IMR-90 (cell line): ENCODE measurements at regions not wholly inside any gene's neighbourhood (a gene's known extent, or its start where the extent isn't known, plus 50 kb on each side); places are given as distances from the start of the nearest gene placed in this dataset.

Experiments used
- ATAC-seq: fragments of 200-7000 bp; cut with Tn5 transposase; 2 replicates; pipeline ENCODE4 v1.9.1; 2020; ENCODE audit warnings: low read depth, mild to moderate bottlenecking, moderate library complexity
- BruUV-seq: library from RNA; stranded (reverse); fragments of 400-500 nt; replicated peaks from 2 replicates; lab custom pipeline; 2021; lab: Mats Ljungman, UMichigan
- CTCF ChIA-PET: fragments of 300-600 bp; formaldehyde crosslinking; extraction: SDS; loops from one replicate; lab custom pipeline; 2021; ENCODE audit warnings: antibody characterized with exemption; lab: Yijun Ruan, JAX
- POLR2A ChIA-PET: fragments of 300-600 bp; sonication (Branson Sonifier 250); formaldehyde crosslinking; loops from one replicate; lab custom pipeline; 2022; ENCODE audit warnings: antibody characterized with exemption; ENCODE audit not compliant: unreplicated experiment; lab: Charles Lee
- DNase-seq: peaks from one replicate; pipeline ENCODE4 v3.0.0; 2013
- H2AFZ ChIP-seq: replicated peaks from 2 replicates; pipeline ENCODE3; 2013; ENCODE audit warnings: low read length, mild to moderate bottlenecking; ENCODE audit not compliant: poor library complexity
- H2AK5ac ChIP-seq: 2 replicates; pipeline ENCODE4 v1.6.1; 2013; ENCODE audit warnings: low read depth, low read length, inconsistent platforms
- H2AK9ac ChIP-seq: replicated peaks from 2 replicates; pipeline ENCODE3; 2013; ENCODE audit warnings: mild to moderate bottlenecking, low read depth, low read length, moderate library complexity; ENCODE audit not compliant: poor library complexity
- H2BK120ac ChIP-seq: 2 replicates; pipeline ENCODE4 v1.6.1; 2013; ENCODE audit warnings: low read depth, low read length, inconsistent platforms
- H2BK15ac ChIP-seq: 3 replicates; pipeline ENCODE4 v1.6.1; 2013; ENCODE audit warnings: low read depth, low read length, inconsistent platforms
- H2BK20ac ChIP-seq: 2 replicates; pipeline ENCODE4 v1.6.1; 2013; ENCODE audit warnings: low read depth, mild to moderate bottlenecking, inconsistent platforms, low read length, moderate library complexity
- H2BK5ac ChIP-seq: 2 replicates; pipeline ENCODE4 v1.6.1; 2013; ENCODE audit warnings: mild to moderate bottlenecking, low read depth, low read length, inconsistent platforms; ENCODE audit not compliant: poor library complexity, severe bottlenecking
- H3K14ac ChIP-seq: replicated peaks from 2 replicates; pipeline ENCODE4 v1.6.1; 2013; ENCODE audit warnings: low read depth, low read length, inconsistent platforms
- H3K18ac ChIP-seq: 2 replicates; pipeline ENCODE4 v1.6.1; 2013; ENCODE audit warnings: low read depth, low read length, control low read depth
- H3K23ac ChIP-seq: 2 replicates; pipeline ENCODE4 v1.6.1; 2013; ENCODE audit warnings: low read depth, low read length, inconsistent platforms
- H3K27ac ChIP-seq: 2 replicates; pipeline ENCODE4 v1.5.1; 2013; ENCODE audit warnings: mild to moderate bottlenecking, control low read depth, low read length; ENCODE audit not compliant: insufficient read depth
- H3K27me3 ChIP-seq: 2 replicates; pipeline ENCODE4 v1.6.1; 2013; ENCODE audit warnings: low read length; ENCODE audit not compliant: control insufficient read depth, insufficient read depth
- H3K36me3 ChIP-seq: 2 replicates; pipeline ENCODE4 v1.6.1; 2013; ENCODE audit warnings: low read length, mixed read lengths; ENCODE audit not compliant: control insufficient read depth, insufficient read depth
- H3K4ac ChIP-seq: 2 replicates; pipeline ENCODE4 v1.6.1; 2013; ENCODE audit warnings: low read depth, low read length, inconsistent platforms
- H3K4me1 ChIP-seq: 2 replicates; pipeline ENCODE4 v1.6.1; 2013; ENCODE audit warnings: low read length, mixed read lengths; ENCODE audit not compliant: control insufficient read depth, insufficient read depth
- H3K4me2 ChIP-seq: 2 replicates; pipeline ENCODE4 v1.6.1; 2013; ENCODE audit warnings: low read depth, mild to moderate bottlenecking, control low read depth, low read length, moderate library complexity
- H3K4me3 ChIP-seq: 2 replicates; pipeline ENCODE4 v1.5.1; 2013; ENCODE audit warnings: low read depth, mild to moderate bottlenecking, control low read depth, low read length, moderate library complexity; ENCODE audit not compliant: insufficient read depth
- H3K56ac ChIP-seq: 2 replicates; pipeline ENCODE4 v1.6.1; 2013; ENCODE audit warnings: low read length, inconsistent platforms; ENCODE audit not compliant: insufficient read depth; ENCODE audit errors: extremely low read depth
- H3K79me1 ChIP-seq, 2 experiments: 2 replicates each; pipeline ENCODE4 v1.6.1; 2013; ENCODE audit warnings: low read length in 2 of 2, inconsistent platforms in 1 of 2, low read depth in 1 of 2
- H3K9ac ChIP-seq: 2 replicates; pipeline ENCODE4 v1.6.1; 2013; ENCODE audit warnings: low read depth, low read length, control low read depth
- H3K9me1 ChIP-seq: 2 replicates; pipeline ENCODE4 v1.6.1; 2013; ENCODE audit warnings: low read length, inconsistent platforms; ENCODE audit not compliant: insufficient read depth
- H3K9me3 ChIP-seq: 2 replicates; pipeline ENCODE4 v1.6.1; 2013; ENCODE audit warnings: low read length; ENCODE audit not compliant: control insufficient read depth, insufficient read depth
- H4K20me1 ChIP-seq: 2 replicates; pipeline ENCODE4 v1.6.1; 2013; ENCODE audit warnings: low read length, inconsistent platforms; ENCODE audit not compliant: insufficient read depth
- H4K5ac ChIP-seq: 2 replicates; pipeline ENCODE4 v1.6.1; 2013; ENCODE audit warnings: mild to moderate bottlenecking, low read depth, low read length, control low read depth
- H4K8ac ChIP-seq, 2 experiments: 2 replicates each; pipeline ENCODE4 v1.6.1; 2013; ENCODE audit warnings: low read depth in 2 of 2, low read length in 2 of 2, control low read depth in 1 of 2, inconsistent platforms in 1 of 2
- H4K91ac ChIP-seq: 2 replicates; pipeline ENCODE4 v1.6.1; 2013; ENCODE audit warnings: low read depth, low read length, inconsistent platforms; ENCODE audit not compliant: insufficient read depth
- CEBPB ChIP-seq: IDR thresholded peaks from 2 replicates; pipeline ENCODE4 v1.6.1; 2012; ENCODE audit warnings: low read depth, low read length, improper control_type of control experiment
- ELK1 ChIP-seq: fragments of 150-350 bp; IDR thresholded peaks from 2 replicates; pipeline ENCODE4 v1.6.1; 2016; ENCODE audit warnings: low read depth, mild to moderate bottlenecking, low read length, moderate library complexity, borderline replicate concordance
- FOS ChIP-seq: fragments of 150-350 bp; IDR thresholded peaks from 2 replicates; pipeline ENCODE4 v1.6.1; 2016; ENCODE audit warnings: low read depth, low read length
- RFX5 ChIP-seq: IDR thresholded peaks from 2 replicates; pipeline ENCODE4 v1.8.0; 2012; ENCODE audit warnings: low read depth, mild to moderate bottlenecking, low read length, moderate library complexity
- SMC3 ChIP-seq: fragments of 150-350 bp; IDR thresholded peaks from 2 replicates; pipeline ENCODE4 v1.6.1; 2016; ENCODE audit warnings: low read depth, mild to moderate bottlenecking, antibody characterized with exemption, low read length, moderate library complexity
- WGBS, 2 experiments: methylation state at CpG; one replicate each; pipeline versions ENCODE4 v1.1.5 to v1.1.7; 2013; ENCODE audit warnings: missing lambda C conversion rate in 2 of 2; ENCODE audit not compliant: insufficient read length in 1 of 2; ENCODE audit errors: extremely low coverage in 2 of 2; 5-methylcytosine and 5-hydroxymethylcytosine counted together
- dilution Hi-C: fragments of 300-500 bp; cut with HindIII; formaldehyde crosslinking; loops from one replicate; pipeline ENCODE4 v1.14.3; 2018; ENCODE audit warnings: low sequenced_read_pairs; ENCODE audit not compliant: unreplicated experiment
- in situ Hi-C: fragments of 300-500 bp; cut with MboI; formaldehyde crosslinking; loops from 3 replicates; pipeline ENCODE4 v1.14.3; 2019; ENCODE audit warnings: low sequenced_read_pairs, inconsistent platforms, mixed read lengths
- intact Hi-C: fragments of 100-400 bp; cut with micrococcal nuclease; formaldehyde crosslinking; loops from 2 replicates; pipeline ENCODE4 v1.10.0; 2022

- no peaks in the 10 kb centered on the region for H3K79me1 ChIP-seq
- H2AK5ac ChIP-seq, result no peak overlapping the region
- no peak overlapping the region for H4K91ac ChIP-seq
- ChIA-PET CTCF (no interaction called here), POLR2A (no interaction called here)
- H4K5ac ChIP-seq, result no peak overlapping the region
- ATAC-seq (no peak), DNase-seq (no peak)
- H3K23ac ChIP-seq, result no peak overlapping the region
- H3K4me1 ChIP-seq, result no peaks in the 10 kb centered on the region
- TF ChIP-seq FOS (no peak), ELK1 (no peak), RFX5 (no peak), CEBPB (no peak), SMC3 (no peak)
- dilution Hi-C loops (no loop called here), intact Hi-C loops (no loop called here), in situ Hi-C loops (no loop called here)
- no peak overlapping the region for H2BK120ac ChIP-seq
- H3K27ac ChIP-seq, result no peak overlapping the region
- no CpG with 5 or more reads among the region's 2 CpGs for WGBS, 2 experiments
- H3K36me3 ChIP-seq, result no peaks in the 10 kb centered on the region
- no peaks in the 10 kb centered on the region for H3K9me3 ChIP-seq
- H2AK9ac ChIP-seq, result no peak overlapping the region
- no peak overlapping the region for H2BK15ac ChIP-seq
- no peak overlapping the region for H3K18ac ChIP-seq
- H3K4me2 ChIP-seq, result no peak overlapping the region
- no peak overlapping the region for H3K4me3 ChIP-seq
- no peak overlapping the region for H3K9ac ChIP-seq
- H2BK20ac ChIP-seq, result no peak overlapping the region
- no peak overlapping the region for H4K8ac ChIP-seq
- no peak overlapping the region for H2BK5ac ChIP-seq
- no TSS peak for BruUV-seq
- H3K56ac ChIP-seq, result no peak overlapping the region
- peaks cover 20% of the 10 kb centered on the region; the same call in 1 of the 2 replicates for H3K27me3 ChIP-seq
- no peak overlapping the region for H2AFZ ChIP-seq
- H3K4ac ChIP-seq, result no peak overlapping the region
- no peaks in the 10 kb centered on the region for H4K20me1 ChIP-seq
- peaks cover 8% of the 10 kb centered on the region; the same call in 1 of the 2 replicates for H3K9me1 ChIP-seq
- H3K14ac ChIP-seq, result no peak overlapping the region
Observed at GRCh38 chr16:49011901-49012300, 269.7 kb downstream of the CBLN1 start.
